Nephron progenitor cell (in vitro differentiated cells): ENCODE measurements at regions not wholly inside any gene's neighbourhood (a gene's known extent, or its start where the extent isn't known, plus 50 kb on each side); places are given as distances from the start of the nearest gene placed in this dataset.
"Not testable (repeated sequence)": the region's sequence is repeated elsewhere in the genome, so short reads cannot be mapped to it uniquely, and the experiment has no call there.

Experiments
- DNase-seq: peaks from one replicate; pipeline ENCODE4 v3.0.0; 2021
- H3K27ac Mint-ChIP-seq: 2 replicates; pipeline ENCODE4 v1.8.0; 2021; ENCODE audit warnings: mild to moderate bottlenecking, moderate library complexity, mixed read lengths
- H3K27me3 Mint-ChIP-seq: 2 replicates; pipeline ENCODE4 v1.8.0; 2021; ENCODE audit warnings: mild to moderate bottlenecking, low read depth, mixed read lengths; ENCODE audit not compliant: poor library complexity
- H3K36me3 Mint-ChIP-seq: 2 replicates; pipeline ENCODE4 v1.8.0; 2021; ENCODE audit warnings: low read depth, mixed read lengths
- H3K4me1 Mint-ChIP-seq: 2 replicates; pipeline ENCODE4 v1.8.0; 2021; ENCODE audit warnings: mixed read lengths
- H3K4me3 Mint-ChIP-seq: 2 replicates; pipeline ENCODE4 v1.8.0; 2021; ENCODE audit warnings: mild to moderate bottlenecking, moderate library complexity, mixed read lengths
- H3K9me3 Mint-ChIP-seq: 2 replicates; pipeline ENCODE4 v1.8.0; 2021; ENCODE audit warnings: mild to moderate bottlenecking, moderate library complexity, mixed read lengths
- TF ChIP-seq, protein P1 (sequence below): fragments of 200-600 bp; sonication (generic); IDR thresholded peaks from 2 replicates; pipeline ENCODE4 v1.5.0; 2021; ENCODE audit warnings: antibody characterized with exemption

DNA sequence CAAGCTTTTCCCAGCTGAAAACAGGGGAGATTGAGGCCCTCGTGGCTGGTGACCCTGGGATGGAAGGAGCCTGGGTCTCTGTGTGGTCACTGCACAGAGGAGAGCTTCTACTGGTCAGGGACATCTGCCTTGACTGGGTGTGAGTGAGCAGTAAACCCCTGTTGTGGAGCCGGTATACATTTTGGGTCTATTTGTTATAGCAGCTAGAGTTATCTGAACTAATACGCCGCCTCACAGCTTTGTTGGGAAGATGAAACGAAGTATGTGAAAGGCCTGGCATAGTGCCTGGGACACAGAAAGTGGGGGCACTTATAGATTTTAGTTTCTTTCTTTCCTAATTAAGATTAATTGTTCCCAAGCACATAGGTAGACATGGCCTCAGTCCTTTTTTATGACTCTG, 72.2 kb upstream of the HPCAL1 start:
- Mint-ChIP-seq H3K27me3 (peaks cover 4% of the 10 kb centered on the region), H3K9me3 (no peaks in the 10 kb centered on the region), H3K4me3 (no peak overlapping the region), H3K27ac (no peak overlapping the region), H3K36me3 (no peaks in the 10 kb centered on the region), H3K4me1 (peaks cover 46% of the 10 kb centered on the region)
- TF ChIP-seq, protein P1, sequence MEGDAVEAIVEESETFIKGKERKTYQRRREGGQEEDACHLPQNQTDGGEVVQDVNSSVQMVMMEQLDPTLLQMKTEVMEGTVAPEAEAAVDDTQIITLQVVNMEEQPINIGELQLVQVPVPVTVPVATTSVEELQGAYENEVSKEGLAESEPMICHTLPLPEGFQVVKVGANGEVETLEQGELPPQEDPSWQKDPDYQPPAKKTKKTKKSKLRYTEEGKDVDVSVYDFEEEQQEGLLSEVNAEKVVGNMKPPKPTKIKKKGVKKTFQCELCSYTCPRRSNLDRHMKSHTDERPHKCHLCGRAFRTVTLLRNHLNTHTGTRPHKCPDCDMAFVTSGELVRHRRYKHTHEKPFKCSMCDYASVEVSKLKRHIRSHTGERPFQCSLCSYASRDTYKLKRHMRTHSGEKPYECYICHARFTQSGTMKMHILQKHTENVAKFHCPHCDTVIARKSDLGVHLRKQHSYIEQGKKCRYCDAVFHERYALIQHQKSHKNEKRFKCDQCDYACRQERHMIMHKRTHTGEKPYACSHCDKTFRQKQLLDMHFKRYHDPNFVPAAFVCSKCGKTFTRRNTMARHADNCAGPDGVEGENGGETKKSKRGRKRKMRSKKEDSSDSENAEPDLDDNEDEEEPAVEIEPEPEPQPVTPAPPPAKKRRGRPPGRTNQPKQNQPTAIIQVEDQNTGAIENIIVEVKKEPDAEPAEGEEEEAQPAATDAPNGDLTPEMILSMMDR = no peak
- DNase-seq = no peak

DNA sequence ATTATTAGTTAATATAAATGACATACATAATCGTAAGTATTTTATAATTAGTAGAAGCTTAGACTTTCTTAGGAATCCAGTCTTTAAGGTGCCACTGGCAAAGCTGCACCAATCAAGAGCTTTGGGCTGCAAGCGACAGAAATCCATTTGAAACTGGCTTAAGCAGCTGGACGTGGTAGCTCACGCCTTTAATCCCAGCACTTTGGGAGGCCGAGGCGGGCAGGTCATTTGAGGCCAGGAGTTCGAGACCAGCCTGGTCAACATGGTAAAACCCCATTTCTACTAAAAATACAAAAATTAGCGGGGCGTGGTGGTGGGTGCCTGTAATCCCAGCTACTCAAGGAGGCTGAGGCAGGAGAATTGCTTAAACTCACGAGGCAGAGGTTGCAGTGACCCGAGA, 71.8 kb upstream of the HPCAL1 start:
- not testable (repeated sequence) for H3K4me3 Mint-ChIP-seq, H3K36me3 Mint-ChIP-seq, H3K27ac Mint-ChIP-seq, H3K27me3 Mint-ChIP-seq, DNase-seq, H3K9me3 Mint-ChIP-seq
- peaks cover 42% of the 10 kb centered on the region for H3K4me1 Mint-ChIP-seq

DNA sequence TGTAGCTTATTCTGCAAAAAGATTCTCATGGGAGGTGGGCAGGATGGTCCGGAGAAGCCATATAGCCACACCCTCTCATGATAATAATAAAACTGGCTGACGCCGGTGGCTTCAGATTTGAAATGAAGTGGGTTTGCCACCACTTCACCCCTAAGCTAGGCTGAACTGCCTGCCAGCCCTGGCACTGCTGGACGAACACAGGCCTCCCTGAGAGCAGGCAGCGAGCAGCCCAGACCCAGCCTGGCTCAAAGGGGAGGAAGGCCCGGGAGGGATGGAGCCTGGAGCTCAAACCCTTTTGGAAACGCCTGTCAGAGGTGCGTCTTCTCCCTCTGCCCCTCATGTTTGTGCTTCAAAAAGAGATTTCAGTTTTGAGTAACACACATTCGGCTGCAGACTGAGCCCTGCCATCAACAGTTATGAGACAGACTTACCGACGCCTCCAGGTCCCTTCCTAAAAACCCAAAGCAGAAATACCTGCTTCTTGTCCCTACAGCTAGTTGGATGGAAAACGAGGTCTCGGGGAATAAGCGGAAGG, 71.1 kb upstream of the HPCAL1 start:
- Mint-ChIP-seq H3K27ac (no peak overlapping the region), H3K4me1 (peaks cover 35% of the 10 kb centered on the region), H3K36me3 (no peaks in the 10 kb centered on the region), H3K9me3 (no peaks in the 10 kb centered on the region), H3K4me3 (no peak overlapping the region), H3K27me3 (peaks cover 4% of the 10 kb centered on the region)
- DNase-seq = no peak
- TF ChIP-seq, protein P1 = no peak

DNA sequence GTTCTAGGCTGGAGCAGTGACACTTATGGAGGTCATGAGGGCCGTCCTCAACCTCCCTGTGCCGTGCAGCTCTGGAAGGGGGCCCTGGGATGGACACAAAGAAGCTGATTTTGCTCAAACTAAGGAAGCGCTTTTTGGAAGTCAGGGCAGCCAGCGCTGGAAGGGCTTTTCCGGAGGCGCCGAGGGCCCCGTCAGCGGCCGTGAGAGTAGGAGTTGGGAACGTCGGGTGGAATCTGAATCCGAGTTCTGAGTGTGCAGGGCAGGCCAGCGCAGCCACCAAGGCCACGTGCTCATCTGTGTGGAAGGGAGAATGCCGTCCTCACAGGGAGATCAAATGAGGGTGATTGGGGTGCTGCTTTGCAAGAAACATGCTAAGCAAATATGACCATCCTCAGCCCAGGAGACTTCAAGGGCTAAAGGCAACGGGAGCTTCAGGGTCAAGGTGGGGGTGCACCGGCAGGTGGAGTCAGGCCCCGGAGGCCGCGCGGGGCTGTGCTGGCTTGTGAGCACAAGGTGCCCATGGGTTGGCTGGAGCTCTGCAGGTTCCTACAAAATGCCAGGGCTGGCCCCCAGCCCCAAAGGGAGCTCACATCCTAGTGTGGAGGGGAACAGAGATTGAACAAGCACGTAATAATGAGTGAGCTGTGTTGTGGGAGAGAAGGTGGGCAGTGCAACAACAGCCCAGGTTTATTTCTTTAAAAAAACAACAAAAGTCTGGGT, 70.4 kb upstream of the HPCAL1 start:
- no peaks in the 10 kb centered on the region for H3K9me3 Mint-ChIP-seq
- H3K36me3 Mint-ChIP-seq = no peaks in the 10 kb centered on the region
- no peak overlapping the region for H3K4me3 Mint-ChIP-seq
- H3K4me1 Mint-ChIP-seq = peaks cover 32% of the 10 kb centered on the region
- H3K27ac Mint-ChIP-seq = no peak overlapping the region
- DNase-seq = no peak
- TF ChIP-seq, protein P1 = no peak
- peaks cover 9% of the 10 kb centered on the region for H3K27me3 Mint-ChIP-seq

DNA sequence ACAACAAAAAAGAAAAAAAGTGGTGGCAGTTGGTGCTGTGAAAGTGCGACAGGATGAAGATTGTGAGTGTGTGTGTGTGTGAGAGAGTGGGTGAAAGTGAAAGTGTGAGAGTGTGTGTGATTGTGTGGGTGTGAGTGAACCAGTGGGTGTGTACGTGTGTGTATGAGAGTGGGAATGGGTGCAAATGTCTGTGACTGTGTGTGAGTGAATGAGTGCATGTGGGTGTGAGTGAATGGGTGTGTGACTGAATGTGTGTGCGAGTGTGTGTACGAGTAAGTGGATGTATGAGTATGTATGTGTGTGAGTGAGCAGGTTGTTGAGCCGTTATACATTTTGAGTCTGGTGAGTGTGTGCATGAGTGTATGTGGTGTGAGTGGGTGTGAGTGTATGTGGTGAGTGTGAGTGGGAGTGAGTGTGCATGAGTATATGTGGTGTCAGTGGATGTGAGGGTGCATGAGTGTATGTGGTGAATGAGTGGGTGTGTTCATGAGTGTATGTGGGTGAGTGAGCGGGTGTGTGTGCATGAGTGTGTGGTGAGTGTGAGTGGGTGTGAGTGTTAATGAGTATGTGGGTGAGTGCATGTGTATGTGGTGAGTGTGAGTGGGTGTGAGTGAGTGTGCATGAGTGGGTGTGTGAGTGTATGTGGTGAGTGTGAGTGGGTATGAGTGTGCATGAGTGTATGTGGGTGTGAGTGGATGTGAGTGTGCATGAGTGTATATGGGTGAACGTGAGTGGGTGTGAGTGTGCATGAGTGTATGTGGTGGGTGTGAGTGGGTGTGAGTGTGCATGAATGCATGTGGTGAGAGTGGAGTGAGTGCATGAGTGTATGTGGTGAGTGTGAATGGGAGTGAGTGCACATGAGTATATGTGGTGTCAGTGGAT, 69.3 kb upstream of the HPCAL1 start:
- H3K4me3 Mint-ChIP-seq = no peak overlapping the region
- H3K9me3 Mint-ChIP-seq = no peaks in the 10 kb centered on the region
- peak; percentile 0 for DNase-seq
- H3K27ac Mint-ChIP-seq = no peak overlapping the region
- TF ChIP-seq, protein P1 = no peak
- H3K36me3 Mint-ChIP-seq = no peaks in the 10 kb centered on the region
- H3K27me3 Mint-ChIP-seq = peaks cover 13% of the 10 kb centered on the region
- H3K4me1 Mint-ChIP-seq = peaks cover 22% of the 10 kb centered on the region

DNA sequence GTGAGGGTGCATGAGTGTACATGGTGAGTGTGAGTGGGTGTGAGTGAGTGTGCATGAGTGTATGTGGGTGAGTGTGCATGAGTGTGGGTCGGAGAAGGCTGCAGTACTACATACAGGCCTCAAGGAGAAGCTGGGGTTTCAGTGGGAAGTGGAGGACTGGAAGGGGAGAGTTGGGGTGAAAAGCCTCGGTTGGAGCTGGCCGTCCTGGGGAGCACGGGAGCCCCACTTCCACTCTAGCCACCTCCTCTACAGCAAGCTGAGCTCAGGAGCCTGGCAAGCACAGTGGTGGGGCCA, 68.7 kb upstream of the HPCAL1 start:
- no peak for DNase-seq
- H3K27ac Mint-ChIP-seq = no peak overlapping the region

More for the DNA sequence above, 68.7 kb upstream of the HPCAL1 start:
- Mint-ChIP-seq H3K4me1 (peaks cover 16% of the 10 kb centered on the region), H3K9me3 (no peaks in the 10 kb centered on the region), H3K27me3 (peaks cover 13% of the 10 kb centered on the region), H3K36me3 (no peaks in the 10 kb centered on the region), H3K4me3 (no peak overlapping the region)
- TF ChIP-seq, protein P1 = no peak
